GM19328 (cell line): ENCODE measurements at regions not wholly inside any gene's neighbourhood (a gene's known extent, or its start where the extent isn't known, plus 50 kb on each side); places are given as distances from the start of the nearest gene placed in this dataset.

Experiments
- ATAC-seq: cut with Tn5 transposase; IDR thresholded peaks from one replicate; pipeline ENCODE4 v1.9.1; 2021; ENCODE audit warnings: mild to moderate bottlenecking, moderate library complexity; ENCODE audit not compliant: unreplicated experiment

- ATAC-seq, result peak; percentile 63
Measured at GRCh38 chr5:52709167-52709925, 78.4 kb upstream of the ITGA1 start.

GRCh38 chr5:52710310-52710971 is 77.3 kb upstream of the ITGA1 start:
- no peak for ATAC-seq

- ATAC-seq, result no peak
Measured at GRCh38 chr5:52710972-52711596, 76.6 kb upstream of the ITGA1 start.

- ATAC-seq, result no peak
Measured at GRCh38 chr5:52712354-52712753, 75.4 kb upstream of the ITGA1 start.

GRCh38 chr5:52725065-52725746 is 62.5 kb upstream of the ITGA1 start:
- ATAC-seq, result peak; percentile 69

- peak; percentile 14 for ATAC-seq
Measured at GRCh38 chr5:52725808-52726207, 61.9 kb upstream of the ITGA1 start.

- no peak for ATAC-seq
Measured at GRCh38 chr5:52727020-52727419, 60.7 kb upstream of the ITGA1 start.

- no peak for ATAC-seq
Measured at GRCh38 chr5:52727576-52727975, 60.1 kb upstream of the ITGA1 start.

GRCh38 chr5:52728224-52728623 is 59.5 kb upstream of the ITGA1 start:
- ATAC-seq, result no peak

- no peak for ATAC-seq
Measured at GRCh38 chr5:52728686-52729085, 59.0 kb upstream of the ITGA1 start.

- no peak for ATAC-seq
Measured at GRCh38 chr5:52731274-52732027, 56.3 kb upstream of the ITGA1 start.

GRCh38 chr5:52734557-52734956 is 53.2 kb upstream of the ITGA1 start:
- ATAC-seq, result no peak

- no peak for ATAC-seq
Measured at GRCh38 chr5:52735139-52735538, 52.6 kb upstream of the ITGA1 start.
